Fibroblast of lung (primary cell): ENCODE measurements at regions not wholly inside any gene's neighbourhood (a gene's known extent, or its start where the extent isn't known, plus 50 kb on each side); places are given as distances from the start of the nearest gene placed in this dataset.
A peak's percentile ranks its signal among the peaks of the same experiment; 100 is the strongest.

ENCODE experiments used
- DNase-seq, 2 donors: peaks; one replicate each; pipeline versions ENCODE4 v3.0.0 to v3.0.0-alpha.2; 2010; ENCODE audit warnings: low read depth in 2 of 2
- H2AFZ ChIP-seq: 2 replicates; pipeline ENCODE4 v1.5.1; 2012; ENCODE audit warnings: low read length, control low read depth, inconsistent platforms
- H3K27ac ChIP-seq: 2 replicates; pipeline ENCODE4 v1.5.1; 2011; ENCODE audit warnings: low read length, control low read depth; ENCODE audit not compliant: insufficient read depth
- H3K27me3 ChIP-seq: 2 replicates; pipeline ENCODE4 v1.5.1; 2011; ENCODE audit warnings: mild to moderate bottlenecking, low read length; ENCODE audit not compliant: control insufficient read depth, insufficient read depth
- H3K36me3 ChIP-seq: 2 replicates; pipeline ENCODE4 v1.5.1; 2011; ENCODE audit warnings: low read length; ENCODE audit not compliant: control insufficient read depth, insufficient read depth
- H3K4me1 ChIP-seq: 2 replicates; pipeline ENCODE4 v1.5.1; 2011; ENCODE audit warnings: low read length; ENCODE audit not compliant: control insufficient read depth, insufficient read depth; ENCODE audit errors: extremely low read depth
- H3K4me2 ChIP-seq: 2 replicates; pipeline ENCODE4 v1.5.1; 2011; ENCODE audit warnings: low read length, control low read depth; ENCODE audit not compliant: insufficient read depth; ENCODE audit errors: extremely low read depth
- H3K4me3 ChIP-seq, 4 experiments: fragments of 200-600 bp in 1 of 4; sonication (generic) in 1 of 4; replicated peaks in 1 of 4; 2 replicates each; pipeline ENCODE4 v1.5.1; 2011 to 2016; ENCODE audit warnings: low read length in 4 of 4, low read depth in 3 of 4, mild to moderate bottlenecking in 3 of 4, control low read depth in 2 of 4, inconsistent platforms in 1 of 4, mixed read lengths in 1 of 4; ENCODE audit not compliant: insufficient read depth in 1 of 4; ENCODE audit errors: control extremely low read depth in 1 of 4
- H3K79me2 ChIP-seq: 2 replicates; pipeline ENCODE4 v1.5.1; 2012; ENCODE audit warnings: mild to moderate bottlenecking, low read length, inconsistent platforms; ENCODE audit not compliant: control insufficient read depth, insufficient read depth
- H3K9ac ChIP-seq: 2 replicates; pipeline ENCODE4 v1.5.1; 2011; ENCODE audit warnings: mild to moderate bottlenecking, low read length, control low read depth; ENCODE audit not compliant: insufficient read depth
- H3K9me3 ChIP-seq: 2 replicates; pipeline ENCODE4 v1.5.1; 2012; ENCODE audit warnings: low read depth, low read length; ENCODE audit not compliant: control insufficient read depth, insufficient read depth
- H4K20me1 ChIP-seq: 2 replicates; pipeline ENCODE4 v1.5.1; 2011; ENCODE audit warnings: low read length; ENCODE audit not compliant: control insufficient read depth, insufficient read depth; ENCODE audit errors: extremely low read depth
- CTCF ChIP-seq, 2 donors: IDR thresholded peaks in 1 of 2; conservative IDR thresholded peaks in 1 of 2; 1 replicate in 1 of 2; 2 replicates in 1 of 2; pipeline ENCODE4 v1.5.1; 2011 to 2012; ENCODE audit warnings: low read length in 2 of 2, control low read depth in 1 of 2, inconsistent platforms in 1 of 2, low read depth in 1 of 2, mild to moderate bottlenecking in 1 of 2
- EZH2 ChIP-seq: IDR thresholded peaks from 2 replicates; pipeline ENCODE4 v1.5.1; 2012; ENCODE audit warnings: low read length, control low read depth, mild to moderate bottlenecking; ENCODE audit errors: missing control alignments

- Histone ChIP-seq H2AFZ (no peak overlapping the region), H3K9ac (no peak overlapping the region), H3K27me3 (no peaks in the 10 kb centered on the region), H3K9me3 (no peaks in the 10 kb centered on the region), H3K4me3 (no peak overlapping the region), H3K79me2 (no peaks in the 10 kb centered on the region), H3K36me3 (no peaks in the 10 kb centered on the region), H4K20me1 (no peaks in the 10 kb centered on the region), H3K4me1 (no peaks in the 10 kb centered on the region), H3K27ac (no peak overlapping the region), H3K4me2 (no peak overlapping the region)
- peak; percentile 73 to 77 for DNase-seq
- TF ChIP-seq EZH2 (no peak), CTCF (conservative IDR thresholded peaks at IDR 0.05 in 1 of 2, IDR thresholded peaks at IDR 0.05 in 1 of 2; ENCODE audit: low read depth in 1 of 2, low read length in 2 of 2) (no peak)
Measured at GRCh38 chr5:98713027-98713426, 60.4 kb upstream of the RGMB start.

- Histone ChIP-seq H3K27ac (no peak overlapping the region), H3K27me3 (no peaks in the 10 kb centered on the region), H2AFZ (no peak overlapping the region), H3K79me2 (no peaks in the 10 kb centered on the region), H3K4me3 (no peak overlapping the region), H3K9ac (no peak overlapping the region), H3K36me3 (no peaks in the 10 kb centered on the region), H4K20me1 (no peaks in the 10 kb centered on the region), H3K4me2 (no peak overlapping the region), H3K9me3 (no peaks in the 10 kb centered on the region), H3K4me1 (no peaks in the 10 kb centered on the region)
- no peak for TF ChIP-seq CTCF (conservative IDR thresholded peaks at IDR 0.05 in 1 of 2, IDR thresholded peaks at IDR 0.05 in 1 of 2; ENCODE audit: low read depth in 1 of 2, low read length in 2 of 2)
- TF ChIP-seq EZH2 = no peak
- no peak for DNase-seq
Measured at GRCh38 chr5:98713856-98714255, 59.6 kb upstream of the RGMB start.

GRCh38 chr5:98714710-98715288 is 58.7 kb upstream of the RGMB start:
- peak in 1 of 2 donors; percentile 20 for DNase-seq
- Histone ChIP-seq H3K36me3 (no peaks in the 10 kb centered on the region), H3K27me3 (no peaks in the 10 kb centered on the region), H3K4me3 (no peak overlapping the region), H3K27ac (no peak overlapping the region), H3K9me3 (no peaks in the 10 kb centered on the region), H3K9ac (no peak overlapping the region), H3K79me2 (no peaks in the 10 kb centered on the region), H3K4me2 (no peak overlapping the region), H2AFZ (no peak overlapping the region), H3K4me1 (no peaks in the 10 kb centered on the region), H4K20me1 (no peaks in the 10 kb centered on the region)
- TF ChIP-seq CTCF (conservative IDR thresholded peaks at IDR 0.05 in 1 of 2, IDR thresholded peaks at IDR 0.05 in 1 of 2; ENCODE audit: low read depth in 1 of 2, low read length in 2 of 2) (no peak), EZH2 (no peak)
